ENCODE measurements at regions not wholly inside any gene's neighbourhood (a gene's known extent, or its start where the extent isn't known, plus 50 kb on each side); places are given as distances from the start of the nearest gene placed in this dataset.
"Not testable (repeated sequence)": the region's sequence is repeated elsewhere in the genome, so short reads cannot be mapped to it uniquely, and the experiment has no call there.

- H2AK5ac ChIP-seq (ENCODE audit: low read depth, low read length), result no peak overlapping the region
- no peaks in the 10 kb centered on the region for H3K36me3 ChIP-seq (replicated peaks in 1 of 2; ENCODE audit: control insufficient read depth in 2 of 2, insufficient read depth in 2 of 2, low read length in 2 of 2)
- no peak overlapping the region for H4K8ac ChIP-seq (ENCODE audit: low read depth, low read length)
- no CpG with 5 or more reads among the region's 7 CpGs for WGBS, 2 donors (ENCODE audit: extremely low coverage in 2 of 2, insufficient read length in 2 of 2, insufficient replicate concordance in 1 of 2)
- no peak overlapping the region for H3K9ac ChIP-seq (ENCODE audit: low read depth, low read length, poor library complexity)
- H3K18ac ChIP-seq (ENCODE audit: low read length), result no peak overlapping the region
- H3K4me3 ChIP-seq (ENCODE audit: low read length in 2 of 2), result no peak overlapping the region
- no peak overlapping the region for H4K91ac ChIP-seq (ENCODE audit: low read depth, low read length, poor library complexity)
- H3K23ac ChIP-seq (ENCODE audit: low read depth, low read length, poor library complexity), result no peak overlapping the region
- peaks cover 0 to 4% of the 10 kb centered on the region in 2 donors for H3K4me1 ChIP-seq (ENCODE audit: control insufficient read depth in 2 of 2, insufficient read depth in 1 of 2, low read depth in 1 of 2, low read length in 2 of 2)
- no peaks in the 10 kb centered on the region for H3K9me3 ChIP-seq (replicated peaks in 1 of 2; ENCODE audit: control insufficient read depth in 2 of 2, insufficient read depth in 1 of 2, low read depth in 1 of 2, low read length in 2 of 2)
- H3K27me3 ChIP-seq (ENCODE audit: control insufficient read depth in 3 of 3, insufficient read depth in 3 of 3, low read depth in 1 of 3, low read length in 3 of 3), result no peaks in the 10 kb centered on the region
- no peak overlapping the region for H2AFZ ChIP-seq (ENCODE audit: low read length)
- H2BK120ac ChIP-seq (ENCODE audit: low read depth, low read length), result no peak overlapping the region
- no peak overlapping the region for H2BK12ac ChIP-seq (ENCODE audit: low read length)
- no peak overlapping the region for H3K4me2 ChIP-seq (ENCODE audit: insufficient read depth, low read length, poor library complexity, severe bottlenecking)
- H2BK15ac ChIP-seq (ENCODE audit: low read length), result no peak overlapping the region
- no peak overlapping the region for H3K4ac ChIP-seq (ENCODE audit: low read length)
- H3K27ac ChIP-seq (replicated peaks; ENCODE audit: low read length), result no peak overlapping the region
- DNase-seq (ENCODE audit: low spot score), result no peak
- no peak overlapping the region for H3K14ac ChIP-seq (ENCODE audit: low read length)
- H2BK5ac ChIP-seq (ENCODE audit: low read length), result no peak overlapping the region
- H3K79me1 ChIP-seq (ENCODE audit: low read depth, low read length), result no peaks in the 10 kb centered on the region
Measured at GRCh38 chr7:3143869-3144775, 100.5 kb upstream of the CARD11 start.

GRCh38 chr7:3144776-3145125 is 101.1 kb upstream of the CARD11 start:
- H2BK120ac ChIP-seq (ENCODE audit: low read depth, low read length); H3K4ac ChIP-seq (ENCODE audit: low read length); H3K27ac ChIP-seq (replicated peaks; ENCODE audit: low read length); H2BK15ac ChIP-seq (ENCODE audit: low read length); H3K79me1 ChIP-seq (ENCODE audit: low read depth, low read length); H3K4me3 ChIP-seq (ENCODE audit: low read length in 2 of 2); H2AK5ac ChIP-seq (ENCODE audit: low read depth, low read length); H4K8ac ChIP-seq (ENCODE audit: low read depth, low read length); H3K9ac ChIP-seq (ENCODE audit: low read depth, low read length, poor library complexity); H3K9me3 ChIP-seq (replicated peaks in 1 of 2; ENCODE audit: control insufficient read depth in 2 of 2, insufficient read depth in 1 of 2, low read depth in 1 of 2, low read length in 2 of 2); H3K14ac ChIP-seq (ENCODE audit: low read length); H3K23ac ChIP-seq (ENCODE audit: low read depth, low read length, poor library complexity); H3K36me3 ChIP-seq (replicated peaks in 1 of 2; ENCODE audit: control insufficient read depth in 2 of 2, insufficient read depth in 2 of 2, low read length in 2 of 2); H4K91ac ChIP-seq (ENCODE audit: low read depth, low read length, poor library complexity); H2BK5ac ChIP-seq (ENCODE audit: low read length); DNase-seq (ENCODE audit: low spot score); H2AFZ ChIP-seq (ENCODE audit: low read length); H3K18ac ChIP-seq (ENCODE audit: low read length); H2BK12ac ChIP-seq (ENCODE audit: low read length); H3K4me1 ChIP-seq (ENCODE audit: control insufficient read depth in 2 of 2, insufficient read depth in 1 of 2, low read depth in 1 of 2, low read length in 2 of 2); H3K27me3 ChIP-seq (ENCODE audit: control insufficient read depth in 3 of 3, insufficient read depth in 3 of 3, low read depth in 1 of 3, low read length in 3 of 3); H3K4me2 ChIP-seq (ENCODE audit: insufficient read depth, low read length, poor library complexity, severe bottlenecking): not testable (repeated sequence)
- no CpG with 5 or more reads among the region's 6 CpGs for WGBS, 2 donors (ENCODE audit: extremely low coverage in 2 of 2, insufficient read length in 2 of 2, insufficient replicate concordance in 1 of 2)

- H4K91ac ChIP-seq (ENCODE audit: low read depth, low read length, poor library complexity), result no peak overlapping the region
- no peak overlapping the region for H3K4ac ChIP-seq (ENCODE audit: low read length)
- H4K8ac ChIP-seq (ENCODE audit: low read depth, low read length), result no peak overlapping the region
- DNase-seq (ENCODE audit: low spot score), result no peak
- no peak overlapping the region for H2AFZ ChIP-seq (ENCODE audit: low read length)
- H3K9me3 ChIP-seq (replicated peaks in 1 of 2; ENCODE audit: control insufficient read depth in 2 of 2, insufficient read depth in 1 of 2, low read depth in 1 of 2, low read length in 2 of 2), result no peaks in the 10 kb centered on the region
- no peaks in the 10 kb centered on the region for H3K79me1 ChIP-seq (ENCODE audit: low read depth, low read length)
- no peak overlapping the region for H3K23ac ChIP-seq (ENCODE audit: low read depth, low read length, poor library complexity)
- H2AK5ac ChIP-seq (ENCODE audit: low read depth, low read length), result no peak overlapping the region
- no peak overlapping the region for H3K9ac ChIP-seq (ENCODE audit: low read depth, low read length, poor library complexity)
- no peak overlapping the region for H3K4me3 ChIP-seq (ENCODE audit: low read length in 2 of 2)
- no peak overlapping the region for H3K18ac ChIP-seq (ENCODE audit: low read length)
- no peak overlapping the region for H2BK5ac ChIP-seq (ENCODE audit: low read length)
- no peaks in the 10 kb centered on the region for H3K36me3 ChIP-seq (replicated peaks in 1 of 2; ENCODE audit: control insufficient read depth in 2 of 2, insufficient read depth in 2 of 2, low read length in 2 of 2)
- H2BK15ac ChIP-seq (ENCODE audit: low read length), result no peak overlapping the region
- H3K4me2 ChIP-seq (ENCODE audit: insufficient read depth, low read length, poor library complexity, severe bottlenecking), result no peak overlapping the region
- no peak overlapping the region for H2BK120ac ChIP-seq (ENCODE audit: low read depth, low read length)
- no peak overlapping the region for H2BK12ac ChIP-seq (ENCODE audit: low read length)
- H3K27me3 ChIP-seq (ENCODE audit: control insufficient read depth in 3 of 3, insufficient read depth in 3 of 3, low read depth in 1 of 3, low read length in 3 of 3), result no peaks in the 10 kb centered on the region
- no CpG with 5 or more reads among the region's 18 CpGs for WGBS, 2 donors (ENCODE audit: extremely low coverage in 2 of 2, insufficient read length in 2 of 2, insufficient replicate concordance in 1 of 2)
- H3K4me1 ChIP-seq (ENCODE audit: control insufficient read depth in 2 of 2, insufficient read depth in 1 of 2, low read depth in 1 of 2, low read length in 2 of 2), result peaks cover 0 to 4% of the 10 kb centered on the region in 2 donors
- no peak overlapping the region for H3K27ac ChIP-seq (replicated peaks; ENCODE audit: low read length)
- no peak overlapping the region for H3K14ac ChIP-seq (ENCODE audit: low read length)
Measured at GRCh38 chr7:3146571-3147226, 103.0 kb upstream of the CARD11 start.

GRCh38 chr7:3148471-3148870 is 104.8 kb upstream of the CARD11 start:
- not testable (repeated sequence) for H2AK5ac ChIP-seq (ENCODE audit: low read depth, low read length); H2BK120ac ChIP-seq (ENCODE audit: low read depth, low read length); H3K23ac ChIP-seq (ENCODE audit: low read depth, low read length, poor library complexity); H3K14ac ChIP-seq (ENCODE audit: low read length); H3K36me3 ChIP-seq (replicated peaks in 1 of 2; ENCODE audit: control insufficient read depth in 2 of 2, insufficient read depth in 2 of 2, low read length in 2 of 2); H3K9ac ChIP-seq (ENCODE audit: low read depth, low read length, poor library complexity); H2BK15ac ChIP-seq (ENCODE audit: low read length); H4K91ac ChIP-seq (ENCODE audit: low read depth, low read length, poor library complexity); H3K18ac ChIP-seq (ENCODE audit: low read length); H3K27ac ChIP-seq (replicated peaks; ENCODE audit: low read length); H3K4me1 ChIP-seq (ENCODE audit: control insufficient read depth in 2 of 2, insufficient read depth in 1 of 2, low read depth in 1 of 2, low read length in 2 of 2); H3K4me2 ChIP-seq (ENCODE audit: insufficient read depth, low read length, poor library complexity, severe bottlenecking); H3K9me3 ChIP-seq (replicated peaks in 1 of 2; ENCODE audit: control insufficient read depth in 2 of 2, insufficient read depth in 1 of 2, low read depth in 1 of 2, low read length in 2 of 2); H4K8ac ChIP-seq (ENCODE audit: low read depth, low read length); H2AFZ ChIP-seq (ENCODE audit: low read length); H2BK5ac ChIP-seq (ENCODE audit: low read length); H3K4ac ChIP-seq (ENCODE audit: low read length); H3K4me3 ChIP-seq (ENCODE audit: low read length in 2 of 2); H3K27me3 ChIP-seq (ENCODE audit: control insufficient read depth in 3 of 3, insufficient read depth in 3 of 3, low read depth in 1 of 3, low read length in 3 of 3); H3K79me1 ChIP-seq (ENCODE audit: low read depth, low read length); H2BK12ac ChIP-seq (ENCODE audit: low read length); DNase-seq (ENCODE audit: low spot score)
- no CpG with 5 or more reads among the region's 4 CpGs for WGBS, 2 donors (ENCODE audit: extremely low coverage in 2 of 2, insufficient read length in 2 of 2, insufficient replicate concordance in 1 of 2)
